ENCODE measurements at regions not wholly inside any gene's neighbourhood (a gene's known extent, or its start where the extent isn't known, plus 50 kb on each side); places are given as distances from the start of the nearest gene placed in this dataset.

DNA sequence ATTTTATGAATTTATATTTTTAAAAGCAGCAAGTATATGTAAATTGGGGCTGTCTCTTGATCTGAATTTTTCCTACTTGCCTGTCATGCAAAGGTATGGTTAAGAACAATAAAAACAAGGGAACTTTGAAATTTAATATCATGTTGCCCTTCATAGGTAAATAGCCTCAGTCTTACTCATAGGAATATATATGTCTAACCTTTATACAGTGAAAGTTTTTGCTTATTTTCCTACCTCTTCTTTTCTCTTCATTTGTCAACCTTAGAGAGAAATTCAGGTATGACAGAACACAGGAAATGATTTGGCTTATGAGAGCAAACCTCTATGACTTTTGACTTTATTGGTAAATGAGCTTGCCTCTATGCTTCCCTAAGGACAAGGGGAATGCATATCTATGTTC is 716.0 kb downstream of the CENPC start:
- no peak for TF ChIP-seq CTCF (IDR thresholded peaks at IDR 0.05; ENCODE audit: insufficient read depth, low read length)
- no peak for TF ChIP-seq REST (IDR thresholded peaks at IDR 0.05; ENCODE audit: insufficient replicate concordance, low read depth)
- TF ChIP-seq POLR2AphosphoS5 (IDR thresholded peaks at IDR 0.05; ENCODE audit: low read depth): no peak
- no peak for TF ChIP-seq GABPA (IDR thresholded peaks at IDR 0.05; ENCODE audit: low read depth)
- TF ChIP-seq SPI1 (IDR thresholded peaks at IDR 0.05; ENCODE audit: borderline replicate concordance, low read depth): no peak

Data from HL-60 (cell line).